ENCODE measurements at regions not wholly inside any gene's neighbourhood (a gene's known extent, or its start where the extent isn't known, plus 50 kb on each side); places are given as distances from the start of the nearest gene placed in this dataset.

DNA sequence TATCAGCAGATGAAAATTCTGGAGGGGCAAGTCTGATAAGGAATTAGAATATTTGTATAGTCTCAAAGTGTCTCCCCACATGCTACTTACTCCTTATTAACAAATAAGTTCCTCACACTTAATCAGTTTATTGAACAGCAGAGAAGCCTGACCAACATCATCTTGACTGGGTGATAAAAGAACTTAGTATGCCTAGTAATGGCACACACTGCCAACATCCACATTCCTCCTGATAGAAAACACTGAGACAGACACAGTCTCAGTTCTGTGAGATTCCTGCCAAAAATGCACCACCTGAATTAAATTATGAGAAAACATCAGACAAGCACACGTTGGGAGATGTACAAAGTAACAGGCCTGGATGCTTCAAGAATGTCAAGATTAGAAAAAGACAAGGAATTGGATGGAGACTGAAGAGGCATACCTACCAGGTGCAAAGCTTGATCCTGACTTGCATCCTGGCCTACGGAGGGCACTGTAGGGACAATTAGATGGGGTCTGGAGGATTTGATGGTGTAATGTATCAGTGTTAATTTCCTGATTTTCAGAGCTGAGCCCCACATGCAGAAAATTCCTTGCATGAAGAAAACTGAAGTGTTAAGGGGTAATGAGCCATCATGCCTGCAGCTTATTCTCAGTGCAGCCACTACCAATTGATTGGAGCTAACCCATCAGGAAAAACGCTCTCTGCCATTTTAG, 200.4 kb upstream of the SH3BP4 start:
- CTCF ChIA-PET, result interaction anchor here (0.7 to 1.2 kb wide), 6 partner anchors 9 to 356 kb away, joined by 3 to 6 read pairs (median 3); no protein-coding TSS in a partner anchor
- ATAC-seq (peak; percentile 83), DNase-seq (ENCODE audit: low spot score) (no peak)
- POLR2A ChIA-PET, result no interaction called here
- H3K4me1 Mint-ChIP-seq, result peaks cover 6% of the 10 kb centered on the region
- H3K9me3 Mint-ChIP-seq, result peaks cover 32% of the 10 kb centered on the region
- TF ChIP-seq SMAD3 (CRISPR knock-in tag; IDR thresholded peaks at IDR 0.05; ENCODE audit: borderline replicate concordance) (no peak), ZBTB21 (CRISPR knock-in tag; IDR thresholded peaks at IDR 0.05; ENCODE audit: borderline replicate concordance) (no peak), KAT7 (CRISPR knock-in tag; IDR thresholded peaks at IDR 0.05; ENCODE audit: borderline replicate concordance) (no peak), TEAD1 (CRISPR knock-in tag; IDR thresholded peaks at IDR 0.05) (no peak), HMGA2 (CRISPR knock-in tag; IDR thresholded peaks at IDR 0.05) (no peak), RORB (CRISPR knock-in tag; IDR thresholded peaks at IDR 0.05) (no peak), OVOL2 (CRISPR knock-in tag; IDR thresholded peaks at IDR 0.05; ENCODE audit: borderline replicate concordance) (no peak), TCF7 (CRISPR knock-in tag; IDR thresholded peaks at IDR 0.05; ENCODE audit: low read depth) (no peak), GTF2I (CRISPR knock-in tag; conservative IDR thresholded peaks at IDR 0.05) (no peak), MXD4 (CRISPR knock-in tag; IDR thresholded peaks at IDR 0.05; ENCODE audit: borderline replicate concordance) (no peak), NR3C1 (CRISPR knock-in tag; conservative IDR thresholded peaks at IDR 0.05; ENCODE audit: low read depth) (no peak), GRHL2 (CRISPR knock-in tag; IDR thresholded peaks at IDR 0.05; ENCODE audit: insufficient replicate concordance, severe bottlenecking) (no peak)
- TF ChIP-seq, protein P1, sequence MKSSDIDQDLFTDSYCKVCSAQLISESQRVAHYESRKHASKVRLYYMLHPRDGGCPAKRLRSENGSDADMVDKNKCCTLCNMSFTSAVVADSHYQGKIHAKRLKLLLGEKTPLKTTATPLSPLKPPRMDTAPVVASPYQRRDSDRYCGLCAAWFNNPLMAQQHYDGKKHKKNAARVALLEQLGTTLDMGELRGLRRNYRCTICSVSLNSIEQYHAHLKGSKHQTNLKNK (CRISPR knock-in tag; IDR thresholded peaks at IDR 0.05), result no peak
- TF ChIP-seq, protein P2, sequence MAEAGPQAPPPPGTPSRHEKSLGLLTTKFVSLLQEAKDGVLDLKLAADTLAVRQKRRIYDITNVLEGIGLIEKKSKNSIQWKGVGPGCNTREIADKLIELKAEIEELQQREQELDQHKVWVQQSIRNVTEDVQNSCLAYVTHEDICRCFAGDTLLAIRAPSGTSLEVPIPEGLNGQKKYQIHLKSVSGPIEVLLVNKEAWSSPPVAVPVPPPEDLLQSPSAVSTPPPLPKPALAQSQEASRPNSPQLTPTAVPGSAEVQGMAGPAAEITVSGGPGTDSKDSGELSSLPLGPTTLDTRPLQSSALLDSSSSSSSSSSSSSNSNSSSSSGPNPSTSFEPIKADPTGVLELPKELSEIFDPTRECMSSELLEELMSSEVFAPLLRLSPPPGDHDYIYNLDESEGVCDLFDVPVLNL (CRISPR knock-in tag; IDR thresholded peaks at IDR 0.05; ENCODE audit: borderline replicate concordance, low read depth), result no peak
- TF ChIP-seq, protein P3, sequence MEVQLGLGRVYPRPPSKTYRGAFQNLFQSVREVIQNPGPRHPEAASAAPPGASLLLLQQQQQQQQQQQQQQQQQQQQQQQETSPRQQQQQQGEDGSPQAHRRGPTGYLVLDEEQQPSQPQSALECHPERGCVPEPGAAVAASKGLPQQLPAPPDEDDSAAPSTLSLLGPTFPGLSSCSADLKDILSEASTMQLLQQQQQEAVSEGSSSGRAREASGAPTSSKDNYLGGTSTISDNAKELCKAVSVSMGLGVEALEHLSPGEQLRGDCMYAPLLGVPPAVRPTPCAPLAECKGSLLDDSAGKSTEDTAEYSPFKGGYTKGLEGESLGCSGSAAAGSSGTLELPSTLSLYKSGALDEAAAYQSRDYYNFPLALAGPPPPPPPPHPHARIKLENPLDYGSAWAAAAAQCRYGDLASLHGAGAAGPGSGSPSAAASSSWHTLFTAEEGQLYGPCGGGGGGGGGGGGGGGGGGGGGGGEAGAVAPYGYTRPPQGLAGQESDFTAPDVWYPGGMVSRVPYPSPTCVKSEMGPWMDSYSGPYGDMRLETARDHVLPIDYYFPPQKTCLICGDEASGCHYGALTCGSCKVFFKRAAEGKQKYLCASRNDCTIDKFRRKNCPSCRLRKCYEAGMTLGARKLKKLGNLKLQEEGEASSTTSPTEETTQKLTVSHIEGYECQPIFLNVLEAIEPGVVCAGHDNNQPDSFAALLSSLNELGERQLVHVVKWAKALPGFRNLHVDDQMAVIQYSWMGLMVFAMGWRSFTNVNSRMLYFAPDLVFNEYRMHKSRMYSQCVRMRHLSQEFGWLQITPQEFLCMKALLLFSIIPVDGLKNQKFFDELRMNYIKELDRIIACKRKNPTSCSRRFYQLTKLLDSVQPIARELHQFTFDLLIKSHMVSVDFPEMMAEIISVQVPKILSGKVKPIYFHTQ (CRISPR knock-in tag; IDR thresholded peaks at IDR 0.05), result no peak
- TF ChIP-seq, protein P4, sequence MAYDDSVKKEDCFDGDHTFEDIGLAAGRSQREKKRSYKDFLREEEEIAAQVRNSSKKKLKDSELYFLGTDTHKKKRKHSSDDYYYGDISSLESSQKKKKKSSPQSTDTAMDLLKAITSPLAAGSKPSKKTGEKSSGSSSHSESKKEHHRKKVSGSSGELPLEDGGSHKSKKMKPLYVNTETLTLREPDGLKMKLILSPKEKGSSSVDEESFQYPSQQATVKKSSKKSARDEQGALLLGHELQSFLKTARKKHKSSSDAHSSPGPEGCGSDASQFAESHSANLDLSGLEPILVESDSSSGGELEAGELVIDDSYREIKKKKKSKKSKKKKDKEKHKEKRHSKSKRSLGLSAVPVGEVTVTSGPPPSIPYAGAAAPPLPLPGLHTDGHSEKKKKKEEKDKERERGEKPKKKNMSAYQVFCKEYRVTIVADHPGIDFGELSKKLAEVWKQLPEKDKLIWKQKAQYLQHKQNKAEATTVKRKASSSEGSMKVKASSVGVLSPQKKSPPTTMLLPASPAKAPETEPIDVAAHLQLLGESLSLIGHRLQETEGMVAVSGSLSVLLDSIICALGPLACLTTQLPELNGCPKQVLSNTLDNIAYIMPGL (CRISPR knock-in tag; IDR thresholded peaks at IDR 0.05), result no peak
- TF ChIP-seq, protein P5, sequence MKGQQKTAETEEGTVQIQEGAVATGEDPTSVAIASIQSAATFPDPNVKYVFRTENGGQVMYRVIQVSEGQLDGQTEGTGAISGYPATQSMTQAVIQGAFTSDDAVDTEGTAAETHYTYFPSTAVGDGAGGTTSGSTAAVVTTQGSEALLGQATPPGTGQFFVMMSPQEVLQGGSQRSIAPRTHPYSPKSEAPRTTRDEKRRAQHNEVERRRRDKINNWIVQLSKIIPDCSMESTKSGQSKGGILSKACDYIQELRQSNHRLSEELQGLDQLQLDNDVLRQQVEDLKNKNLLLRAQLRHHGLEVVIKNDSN (CRISPR knock-in tag; IDR thresholded peaks at IDR 0.05), result no peak
- TF ChIP-seq, protein P6, sequence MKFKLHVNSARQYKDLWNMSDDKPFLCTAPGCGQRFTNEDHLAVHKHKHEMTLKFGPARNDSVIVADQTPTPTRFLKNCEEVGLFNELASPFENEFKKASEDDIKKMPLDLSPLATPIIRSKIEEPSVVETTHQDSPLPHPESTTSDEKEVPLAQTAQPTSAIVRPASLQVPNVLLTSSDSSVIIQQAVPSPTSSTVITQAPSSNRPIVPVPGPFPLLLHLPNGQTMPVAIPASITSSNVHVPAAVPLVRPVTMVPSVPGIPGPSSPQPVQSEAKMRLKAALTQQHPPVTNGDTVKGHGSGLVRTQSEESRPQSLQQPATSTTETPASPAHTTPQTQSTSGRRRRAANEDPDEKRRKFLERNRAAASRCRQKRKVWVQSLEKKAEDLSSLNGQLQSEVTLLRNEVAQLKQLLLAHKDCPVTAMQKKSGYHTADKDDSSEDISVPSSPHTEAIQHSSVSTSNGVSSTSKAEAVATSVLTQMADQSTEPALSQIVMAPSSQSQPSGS (CRISPR knock-in tag; IDR thresholded peaks at IDR 0.05; ENCODE audit: borderline replicate concordance, low read depth), result no peak
- TF ChIP-seq, protein P7, sequence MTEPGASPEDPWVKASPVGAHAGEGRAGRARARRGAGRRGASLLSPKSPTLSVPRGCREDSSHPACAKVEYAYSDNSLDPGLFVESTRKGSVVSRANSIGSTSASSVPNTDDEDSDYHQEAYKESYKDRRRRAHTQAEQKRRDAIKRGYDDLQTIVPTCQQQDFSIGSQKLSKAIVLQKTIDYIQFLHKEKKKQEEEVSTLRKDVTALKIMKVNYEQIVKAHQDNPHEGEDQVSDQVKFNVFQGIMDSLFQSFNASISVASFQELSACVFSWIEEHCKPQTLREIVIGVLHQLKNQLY (CRISPR knock-in tag; IDR thresholded peaks at IDR 0.05), result no peak
- H3K4me3 Mint-ChIP-seq, result no peak overlapping the region
- no peak overlapping the region for H3K27ac Mint-ChIP-seq
- no peaks in the 10 kb centered on the region; the same call in 1 of the 2 replicates for H3K27me3 Mint-ChIP-seq (ENCODE audit: low read depth)
- H3K36me3 Mint-ChIP-seq, result peaks cover 8% of the 10 kb centered on the region

Measured in WTC11 (cell line).